Caki2 (cell line): ENCODE measurements at regions not wholly inside any gene's neighbourhood (a gene's known extent, or its start where the extent isn't known, plus 50 kb on each side); places are given as distances from the start of the nearest gene placed in this dataset.

ENCODE experiments used
- DNase-seq: peaks from one replicate; pipeline ENCODE4 v3.0.0-alpha.2; 2015; ENCODE audit warnings: low read depth
- in situ Hi-C: cut with HindIII; loops from 2 replicates; pipeline ENCODE4 v1.10.0; 2016; ENCODE audit warnings: low sequenced_read_pairs, low pct_unique_long_range_greater_than_20kb, mixed read lengths

GRCh38 chr5:165066751-165067385, 1561.4 kb downstream of the MAT2B start:
- DNase-seq: no peak
- in situ Hi-C loops: no loop called here

- no peak for DNase-seq
- in situ Hi-C loops: no loop called here
Observed at GRCh38 chr5:165076686-165077085, 1571.3 kb downstream of the MAT2B start.

- no peak for DNase-seq
- in situ Hi-C loops: no loop called here
Observed at GRCh38 chr5:165079389-165079788, 1574.0 kb downstream of the MAT2B start.

GRCh38 chr5:165083394-165083793, 1578.0 kb downstream of the MAT2B start:
- in situ Hi-C loops: no loop called here
- no peak for DNase-seq

GRCh38 chr5:165086465-165086864, 1581.0 kb downstream of the MAT2B start:
- no peak for DNase-seq
- in situ Hi-C loops: no loop called here

GRCh38 chr5:165094782-165095181, 1589.4 kb downstream of the MAT2B start:
- no peak for DNase-seq
- in situ Hi-C loops: no loop called here

- DNase-seq: no peak
- in situ Hi-C loops: no loop called here
Observed at GRCh38 chr5:165101709-165102108, 1596.3 kb downstream of the MAT2B start.

GRCh38 chr5:165104611-165105010, 1599.2 kb downstream of the MAT2B start:
- DNase-seq: no peak
- in situ Hi-C loops: no loop called here

- in situ Hi-C loops: no loop called here
- DNase-seq: no peak
Observed at GRCh38 chr5:165108809-165109208, 1603.4 kb downstream of the MAT2B start.

GRCh38 chr5:165119175-165119574, 1613.8 kb downstream of the MAT2B start:
- no peak for DNase-seq
- in situ Hi-C loops: no loop called here

GRCh38 chr5:165126598-165126997, 1621.2 kb downstream of the MAT2B start:
- no peak for DNase-seq
- in situ Hi-C loops: no loop called here

GRCh38 chr5:165127941-165128340, 1622.5 kb downstream of the MAT2B start:
- in situ Hi-C loops: no loop called here
- no peak for DNase-seq

GRCh38 chr5:165130656-165131055, 1625.2 kb downstream of the MAT2B start:
- in situ Hi-C loops: no loop called here
- no peak for DNase-seq

GRCh38 chr5:165134155-165134554, 1628.7 kb downstream of the MAT2B start:
- DNase-seq: no peak

GRCh38 chr5:165135565-165135964, 1630.1 kb downstream of the MAT2B start:
- in situ Hi-C loops: no loop called here
- DNase-seq: no peak

More at GRCh38 chr5:165134155-165134554, 1628.7 kb downstream of the MAT2B start:
- in situ Hi-C loops: no loop called here

- in situ Hi-C loops: no loop called here
- DNase-seq: no peak
Observed at GRCh38 chr5:165137701-165138100, 1632.3 kb downstream of the MAT2B start.

GRCh38 chr5:165138236-165138635, 1632.8 kb downstream of the MAT2B start:
- DNase-seq: no peak
- in situ Hi-C loops: no loop called here

- in situ Hi-C loops: no loop called here
- DNase-seq: no peak
Observed at GRCh38 chr5:165139262-165139661, 1633.8 kb downstream of the MAT2B start.

- in situ Hi-C loops: no loop called here
- no peak for DNase-seq
Observed at GRCh38 chr5:165139721-165140120, 1634.3 kb downstream of the MAT2B start.

- in situ Hi-C loops: no loop called here
Observed at GRCh38 chr5:165143741-165144140, 1638.3 kb downstream of the MAT2B start.

GRCh38 chr5:165149431-165149830, 1644.0 kb downstream of the MAT2B start:
- no peak for DNase-seq
- in situ Hi-C loops: no loop called here

More at GRCh38 chr5:165143741-165144140, 1638.3 kb downstream of the MAT2B start:
- DNase-seq: no peak
